H1 (cell line): ENCODE measurements at regions not wholly inside any gene's neighbourhood (a gene's known extent, or its start where the extent isn't known, plus 50 kb on each side); places are given as distances from the start of the nearest gene placed in this dataset.

ENCODE experiments used
- KDM1A ChIP-seq: fragments of 200-600, 300-600 bp; sonication (generic); IDR thresholded peaks from 2 replicates; pipeline ENCODE4 v1.7.1; 2016; ENCODE audit warnings: mild to moderate bottlenecking, low read length, borderline replicate concordance
- NRF1 ChIP-seq: IDR thresholded peaks from 2 replicates; pipeline ENCODE4 v1.6.1; 2011; ENCODE audit warnings: mild to moderate bottlenecking, low read depth, low read length, improper control_type of control experiment
- POLR2A ChIP-seq, 2 experiments: IDR thresholded peaks; 1 replicate in 1 of 2; 2 replicates in 1 of 2; pipeline ENCODE4 v1.6.1; 2011; ENCODE audit warnings: low read depth in 2 of 2, low read length in 2 of 2, mild to moderate bottlenecking in 2 of 2; ENCODE audit errors: control extremely low read depth in 1 of 2
- POLR2AphosphoS5 ChIP-seq: IDR thresholded peaks from 2 replicates; pipeline ENCODE4 v1.6.1; 2011; ENCODE audit warnings: low read depth, low read length
- SIX5 ChIP-seq: IDR thresholded peaks from 2 replicates; pipeline ENCODE4 v1.6.1; 2011; ENCODE audit warnings: mild to moderate bottlenecking, low read depth, low read length
- YY1 ChIP-seq: IDR thresholded peaks from 2 replicates; pipeline ENCODE4 v1.6.1; 2011; ENCODE audit warnings: low read depth, mild to moderate bottlenecking, low read length
- TF ChIP-seq, protein P1 (sequence below), 3 experiments: IDR thresholded peaks; 1 replicate in 2 of 3; 2 replicates in 1 of 3; pipeline versions ENCODE4 v1.5.1 to v1.6.1; 2011; ENCODE audit warnings: low read length in 3 of 3, mild to moderate bottlenecking in 3 of 3, inconsistent platforms in 2 of 3, low read depth in 1 of 3, moderate library complexity in 1 of 3; ENCODE audit not compliant: insufficient read depth in 1 of 3; ENCODE audit errors: control extremely low read depth in 1 of 3
- TF ChIP-seq, protein P2 (sequence below): IDR thresholded peaks from 2 replicates; pipeline ENCODE4 v1.6.1; 2011; ENCODE audit warnings: low read depth, mild to moderate bottlenecking, low read length; ENCODE audit not compliant: insufficient read depth

DNA sequence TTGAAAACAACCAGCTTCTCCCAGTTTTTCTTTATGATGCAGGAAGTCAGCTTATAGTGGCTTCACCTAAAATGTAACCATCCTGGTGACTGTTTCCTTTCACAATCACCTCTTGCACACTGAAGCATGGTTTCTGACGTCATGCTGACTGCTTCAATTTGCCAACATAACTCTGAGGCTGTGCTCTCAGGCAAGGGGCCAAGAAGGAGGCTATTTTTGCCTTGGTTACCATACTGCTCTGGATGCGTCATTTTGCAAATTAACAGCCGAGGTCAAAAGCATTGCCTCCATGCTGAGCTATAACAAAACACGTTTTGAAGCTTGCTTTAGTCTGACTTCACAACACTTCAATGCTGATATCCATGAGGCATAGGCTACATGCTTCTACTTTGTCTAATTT is 397.8 kb downstream of the METTL4 start:
- TF ChIP-seq YY1 (no peak), NRF1 (no peak), KDM1A (no peak), POLR2AphosphoS5 (no peak), POLR2A (IDR thresholded peaks at IDR 0.05; ENCODE audit: control extremely low read depth in 1 of 2, low read depth in 2 of 2, low read length in 2 of 2) (no peak), SIX5 (no peak)
- TF ChIP-seq, protein P1, sequence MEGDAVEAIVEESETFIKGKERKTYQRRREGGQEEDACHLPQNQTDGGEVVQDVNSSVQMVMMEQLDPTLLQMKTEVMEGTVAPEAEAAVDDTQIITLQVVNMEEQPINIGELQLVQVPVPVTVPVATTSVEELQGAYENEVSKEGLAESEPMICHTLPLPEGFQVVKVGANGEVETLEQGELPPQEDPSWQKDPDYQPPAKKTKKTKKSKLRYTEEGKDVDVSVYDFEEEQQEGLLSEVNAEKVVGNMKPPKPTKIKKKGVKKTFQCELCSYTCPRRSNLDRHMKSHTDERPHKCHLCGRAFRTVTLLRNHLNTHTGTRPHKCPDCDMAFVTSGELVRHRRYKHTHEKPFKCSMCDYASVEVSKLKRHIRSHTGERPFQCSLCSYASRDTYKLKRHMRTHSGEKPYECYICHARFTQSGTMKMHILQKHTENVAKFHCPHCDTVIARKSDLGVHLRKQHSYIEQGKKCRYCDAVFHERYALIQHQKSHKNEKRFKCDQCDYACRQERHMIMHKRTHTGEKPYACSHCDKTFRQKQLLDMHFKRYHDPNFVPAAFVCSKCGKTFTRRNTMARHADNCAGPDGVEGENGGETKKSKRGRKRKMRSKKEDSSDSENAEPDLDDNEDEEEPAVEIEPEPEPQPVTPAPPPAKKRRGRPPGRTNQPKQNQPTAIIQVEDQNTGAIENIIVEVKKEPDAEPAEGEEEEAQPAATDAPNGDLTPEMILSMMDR (IDR thresholded peaks at IDR 0.05; ENCODE audit: control extremely low read depth in 1 of 3, insufficient read depth in 1 of 3, low read depth in 1 of 3, low read length in 3 of 3), result no peak
- TF ChIP-seq, protein P2, sequence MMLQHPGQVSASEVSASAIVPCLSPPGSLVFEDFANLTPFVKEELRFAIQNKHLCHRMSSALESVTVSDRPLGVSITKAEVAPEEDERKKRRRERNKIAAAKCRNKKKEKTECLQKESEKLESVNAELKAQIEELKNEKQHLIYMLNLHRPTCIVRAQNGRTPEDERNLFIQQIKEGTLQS, result no peak
